Kidney tubule cell (primary cell): ENCODE measurements at regions not wholly inside any gene's neighbourhood (a gene's known extent, or its start where the extent isn't known, plus 50 kb on each side); places are given as distances from the start of the nearest gene placed in this dataset.
A peak's percentile ranks its signal among the peaks of the same experiment; 100 is the strongest.
"Not testable (repeated sequence)": the region's sequence is repeated elsewhere in the genome, so short reads cannot be mapped to it uniquely, and the experiment has no call there.

ENCODE experiments used
- DNase-seq: peaks from one replicate; pipeline ENCODE4 v3.0.0-alpha.2; 2018; ENCODE audit warnings: low spot score

DNA sequence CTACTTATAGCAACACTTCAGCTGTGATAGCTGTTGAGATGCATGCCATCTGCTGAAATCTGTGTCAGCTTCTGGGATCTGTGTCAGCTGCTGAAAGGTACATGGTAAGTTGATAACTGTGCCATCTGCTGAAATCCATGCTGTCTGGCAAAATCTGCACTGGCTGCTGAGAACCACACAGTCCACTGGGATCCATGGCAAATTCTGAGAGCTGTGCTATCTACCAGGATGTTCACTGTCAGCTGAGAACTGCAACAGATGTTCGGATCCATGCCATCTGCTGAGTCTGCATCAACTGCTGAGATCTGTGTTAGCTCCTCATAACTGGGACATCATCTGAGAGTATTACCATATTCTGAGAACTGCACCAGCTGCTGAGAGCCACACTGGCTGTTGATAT lies 430.5 kb upstream of the POU3F4 start:
- DNase-seq: no peak

GRCh38 chrX:83101961-83102360 lies 406.1 kb upstream of the POU3F4 start:
- no peak for DNase-seq

GRCh38 chrX:83108278-83108677 lies 399.8 kb upstream of the POU3F4 start:
- no peak for DNase-seq

- peak; percentile 7 for DNase-seq
Observed at GRCh38 chrX:83145876-83146275, 362.2 kb upstream of the POU3F4 start.

GRCh38 chrX:83160096-83160495 lies 348.0 kb upstream of the POU3F4 start:
- DNase-seq: no peak

- not testable (repeated sequence) for DNase-seq
Observed at GRCh38 chrX:83164063-83164462, 344.0 kb upstream of the POU3F4 start.

- DNase-seq: no peak
Observed at GRCh38 chrX:83169683-83170082, 338.4 kb upstream of the POU3F4 start.

- DNase-seq: no peak
Observed at GRCh38 chrX:83185010-83185409, 323.1 kb upstream of the POU3F4 start.

- DNase-seq: no peak
Observed at GRCh38 chrX:83185887-83186286, 322.2 kb upstream of the POU3F4 start.

GRCh38 chrX:83186632-83187031 lies 321.5 kb upstream of the POU3F4 start:
- no peak for DNase-seq
